ENCODE measurements at regions not wholly inside any gene's neighbourhood (a gene's known extent, or its start where the extent isn't known, plus 50 kb on each side); places are given as distances from the start of the nearest gene placed in this dataset.
A peak's percentile ranks its signal among the peaks of the same experiment; 100 is the strongest.

- H4K20me1 ChIP-seq (ENCODE audit: insufficient read depth) = no peaks in the 10 kb centered on the region
- H3K9me3 ChIP-seq (ENCODE audit: control insufficient read depth in 1 of 2, insufficient read depth in 1 of 2, low read depth in 1 of 2, low read length in 2 of 2) = no peaks in the 10 kb centered on the region
- ATAC-seq (peak; percentile 76; the same call in 1 of the 2 replicates), DNase-seq (ENCODE audit: low read depth, low spot score) (peak; percentile 72)
- no peaks in the 10 kb centered on the region for H3K9me2 ChIP-seq (ENCODE audit: insufficient read depth)
- CTCF ChIA-PET = no interaction called here
- H3K4me2 ChIP-seq (ENCODE audit: low read length) = peak overlapping the region; percentile 62
- H3K4me3 ChIP-seq (replicated peaks in 1 of 2; ENCODE audit: low read depth in 1 of 2, low read length in 2 of 2) = peak overlapping the region in 1 of 2 experiments; percentile 22; a peak in 2 of 4 replicates
- H3K9ac ChIP-seq (ENCODE audit: low read length) = peak overlapping the region; percentile 41
- no peaks in the 10 kb centered on the region for H3K27me3 ChIP-seq (ENCODE audit: insufficient read depth, low read length)
- peak overlapping the region; percentile 63 for H2AFZ ChIP-seq (ENCODE audit: low read depth, low read length, poor library complexity, severe bottlenecking)
- no peaks in the 10 kb centered on the region for H3K79me2 ChIP-seq (ENCODE audit: insufficient read depth, low read length)
- H3K36me3 ChIP-seq (ENCODE audit: control insufficient read depth in 1 of 2, insufficient read depth in 2 of 2, low read length in 2 of 2) = no peaks in the 10 kb centered on the region
- peaks cover 46 to 47% of the 10 kb centered on the region in 2 experiments for H3K4me1 ChIP-seq (ENCODE audit: control insufficient read depth in 1 of 2, insufficient read depth in 2 of 2, low read length in 2 of 2)
- peak overlapping the region; percentile 89 for H3K27ac ChIP-seq (ENCODE audit: low read depth, low read length)
- no TSS peak for BruUV-seq (replicated peaks)
- intact Hi-C loops (cut with micrococcal nuclease) = no loop called here
- POLR2A ChIA-PET = interaction anchor here (0.7 to 1.3 kb wide), 3 partner anchors 9 to 10 kb away, joined by 4 to 5 read pairs (median 5); no protein-coding TSS in a partner anchor
- RAD21 ChIA-PET (ENCODE audit: low non-redundant PET in 1 of 2, low total read pairs in 2 of 2, uncharacterized antibody in 2 of 2, unreplicated experiment in 2 of 2) = interaction anchor here (0.7 to 1.7 kb wide), 2 partner anchors 10 to 506 kb away, joined by 4 to 5 read pairs; no protein-coding TSS in a partner anchor
- TF ChIP-seq MAX (IDR thresholded peaks at IDR 0.05) (peak; percentile 10; the same call in 1 of the 2 replicates), TCF7L2 (IDR thresholded peaks at IDR 0.05; ENCODE audit: borderline replicate concordance, extremely low read depth, insufficient read depth, insufficient read length) (no peak), SP1 (IDR thresholded peaks at IDR 0.05; ENCODE audit: low read depth) (peak; percentile 91), ELF1 (IDR thresholded peaks at IDR 0.05; ENCODE audit: borderline replicate concordance, low read depth) (no peak; the same call in 1 of the 2 replicates), ZFX (IDR thresholded peaks at IDR 0.05) (no peak), ZNF274 (IDR thresholded peaks at IDR 0.05; ENCODE audit: low read depth, low read length) (no peak), CBX3 (IDR thresholded peaks at IDR 0.05; ENCODE audit: low read depth) (0 out of 2 replicates have a peak, but pooled peaks have one; percentile 34), EZH2 (IDR thresholded peaks at IDR 0.05) (no peak), ZBTB33 (IDR thresholded peaks at IDR 0.05; ENCODE audit: extremely low read depth, insufficient replicate concordance, low read length) (no peak), RAD21 (IDR thresholded peaks at IDR 0.05; ENCODE audit: low read depth) (peak; percentile 32; the same call in 1 of the 2 replicates), CTCF (IDR thresholded peaks at IDR 0.05 in 2 of 3, conservative IDR thresholded peaks at IDR 0.05 in 1 of 3; ENCODE audit: borderline replicate concordance in 1 of 3, insufficient read depth in 1 of 3, low read depth in 2 of 3, low read length in 2 of 3) (no peak), FOSL1 (IDR thresholded peaks at IDR 0.05; ENCODE audit: low read depth) (peak; percentile 95), ATF3 (IDR thresholded peaks at IDR 0.05) (peak; percentile 39; the same call in 1 of the 2 replicates), JUND (IDR thresholded peaks at IDR 0.05) (peak; percentile 92), POLR2AphosphoS5 (IDR thresholded peaks at IDR 0.05; ENCODE audit: low read depth, low read length) (peak; percentile 30; the same call in 1 of the 2 replicates), SIN3A (IDR thresholded peaks at IDR 0.05; ENCODE audit: low read depth) (0 out of 2 replicates have a peak, but pooled peaks have one; percentile 36), REST (IDR thresholded peaks at IDR 0.05; ENCODE audit: low read depth) (no peak), POLR2A (IDR thresholded peaks at IDR 0.05; ENCODE audit: borderline replicate concordance, extremely low read depth, insufficient read depth, insufficient read length) (no peak), EGR1 (IDR thresholded peaks at IDR 0.05; ENCODE audit: low read depth) (peak; percentile 63; the same call in 1 of the 2 replicates), CEBPB (IDR thresholded peaks at IDR 0.05; ENCODE audit: low read depth) (peak; percentile 76), EZH2phosphoT487 (IDR thresholded peaks at IDR 0.05; ENCODE audit: borderline replicate concordance) (no peak)
These were observed 384.5 kb downstream of the EMP1 start for GRCh38 chr12:13581031-13581430.

Measured in HCT116 (cell line).